GM18519 (cell line): ENCODE measurements at regions not wholly inside any gene's neighbourhood (a gene's known extent, or its start where the extent isn't known, plus 50 kb on each side); places are given as distances from the start of the nearest gene placed in this dataset.

ENCODE experiments used
- ATAC-seq: cut with Tn5 transposase; IDR thresholded peaks from one replicate; pipeline ENCODE4 v1.9.1; 2021; ENCODE audit warnings: mild to moderate bottlenecking, moderate library complexity; ENCODE audit not compliant: unreplicated experiment, low FRiP score

DNA sequence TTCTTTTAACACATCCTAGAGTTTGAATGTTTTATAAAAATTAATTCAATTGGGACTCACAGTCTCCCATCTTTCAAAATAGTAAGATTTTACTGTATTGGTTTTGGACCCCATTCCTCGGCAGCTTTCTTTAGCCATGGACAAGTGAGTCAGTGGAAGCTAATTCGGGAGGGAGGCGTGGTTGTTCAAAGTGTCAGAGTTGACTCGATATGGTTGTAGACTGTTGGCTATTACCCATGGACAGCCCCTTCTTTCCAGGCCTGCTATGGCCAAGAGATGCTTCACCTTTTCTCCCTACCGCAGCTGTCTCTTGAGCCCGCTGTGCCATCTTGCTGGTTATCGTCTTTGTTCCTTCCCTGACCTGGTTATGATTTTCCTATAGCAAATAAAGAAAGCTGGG lies 243.0 kb downstream of the CD83 start:
- no peak for ATAC-seq

DNA sequence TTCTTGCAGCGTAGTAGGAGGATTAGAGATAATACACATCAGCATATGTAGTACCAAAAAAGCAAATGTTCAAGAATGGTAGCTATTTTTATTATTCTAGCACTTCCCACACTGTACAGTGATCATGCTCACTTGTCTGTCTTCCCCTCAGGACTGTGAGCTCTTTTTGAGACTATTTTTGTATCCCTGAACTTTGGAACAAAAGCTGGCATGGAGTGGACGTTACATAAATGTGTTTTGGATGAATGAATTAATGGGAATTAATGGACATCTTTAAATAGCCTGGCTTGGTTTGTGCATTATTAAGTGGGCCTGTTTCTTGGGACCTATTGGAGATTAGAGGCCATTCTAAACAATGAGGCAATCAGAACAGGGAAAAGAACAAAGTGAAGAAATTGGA lies 243.7 kb downstream of the CD83 start:
- ATAC-seq = no peak

DNA sequence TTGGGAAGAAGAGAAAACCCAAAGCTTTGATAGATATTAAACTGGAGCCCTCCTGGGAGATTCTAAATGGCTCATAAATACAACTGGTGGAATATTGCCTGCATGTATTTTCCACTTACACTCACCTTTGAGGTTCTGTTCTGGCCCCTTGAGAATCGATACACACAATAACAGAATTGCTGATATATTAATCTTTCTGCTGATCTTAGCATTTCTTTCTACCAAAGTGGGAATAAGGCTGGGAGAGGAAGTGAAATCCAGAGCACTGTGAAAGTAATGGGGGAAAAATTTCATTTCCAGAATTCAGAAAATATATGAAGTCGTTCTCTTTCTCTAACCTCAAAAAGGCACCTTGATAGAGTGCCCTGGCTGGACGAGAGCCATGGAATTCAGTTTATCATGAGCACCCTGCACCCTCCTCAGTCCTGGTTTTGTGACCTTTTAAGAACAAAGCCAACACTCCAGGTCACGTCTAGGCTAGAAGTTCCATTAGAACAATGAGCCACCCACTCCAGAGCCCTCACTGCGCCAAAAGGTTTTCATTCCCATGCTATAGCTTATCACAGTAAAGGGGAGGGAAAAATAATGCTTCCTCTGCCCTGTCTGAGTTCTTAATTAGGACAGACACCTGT lies 244.5 kb downstream of the CD83 start:
- no peak for ATAC-seq

DNA sequence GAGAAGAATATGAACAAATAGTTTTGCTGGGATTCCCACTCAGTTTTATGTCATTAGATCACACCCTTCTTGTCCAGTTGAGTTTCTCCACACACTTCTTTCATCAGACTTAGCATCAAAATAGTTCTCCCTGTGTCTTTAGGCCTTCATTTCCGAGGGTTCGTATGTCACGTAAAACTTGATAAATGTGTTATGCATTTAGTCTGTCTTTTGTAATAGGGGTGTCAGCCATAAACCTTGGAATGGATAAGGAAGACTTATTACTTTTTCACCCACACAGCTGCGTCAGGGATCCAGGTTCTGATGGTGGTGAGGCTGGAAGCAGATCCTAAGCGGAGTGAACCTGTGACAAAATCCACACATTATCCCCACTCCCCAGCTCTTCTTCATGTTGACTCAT lies 246.8 kb downstream of the CD83 start:
- no peak for ATAC-seq

DNA sequence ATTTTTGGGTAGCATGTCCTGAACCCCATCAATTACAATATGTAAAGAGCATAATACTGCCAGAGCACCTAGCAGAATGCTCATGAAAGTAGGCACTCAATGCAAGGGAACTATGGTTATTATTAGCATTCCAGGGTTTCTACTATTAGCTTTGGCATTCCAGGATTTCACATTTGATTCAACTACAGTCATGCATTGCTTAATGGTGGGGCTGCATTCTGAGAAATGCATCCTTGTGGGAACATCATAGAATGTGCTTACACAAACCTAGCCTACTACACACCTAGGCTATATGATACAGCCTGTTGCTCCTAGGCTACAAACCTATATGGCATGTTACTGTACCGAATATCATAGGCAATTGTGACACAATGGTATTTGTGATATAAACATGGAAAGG lies 247.8 kb downstream of the CD83 start:
- no peak for ATAC-seq

DNA sequence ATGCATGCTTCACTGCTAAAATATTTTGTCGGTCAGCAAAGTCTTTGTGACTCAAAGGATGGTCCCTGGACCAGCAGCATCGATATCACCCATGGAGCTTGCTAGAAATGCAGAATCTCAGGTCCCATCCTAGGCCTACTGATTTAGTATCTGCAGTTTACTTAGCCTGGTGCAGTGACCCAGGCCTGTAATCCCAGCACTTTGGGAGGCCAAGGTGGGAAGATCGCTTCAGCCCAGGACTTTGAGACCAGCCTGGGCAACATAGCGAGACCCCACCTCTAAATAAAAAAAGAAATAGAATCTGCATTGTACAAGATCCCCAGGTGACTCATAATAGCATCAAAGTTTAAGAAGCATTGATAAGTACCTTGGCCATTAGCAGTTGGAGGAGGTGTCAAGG lies 248.7 kb downstream of the CD83 start:
- ATAC-seq = no peak

DNA sequence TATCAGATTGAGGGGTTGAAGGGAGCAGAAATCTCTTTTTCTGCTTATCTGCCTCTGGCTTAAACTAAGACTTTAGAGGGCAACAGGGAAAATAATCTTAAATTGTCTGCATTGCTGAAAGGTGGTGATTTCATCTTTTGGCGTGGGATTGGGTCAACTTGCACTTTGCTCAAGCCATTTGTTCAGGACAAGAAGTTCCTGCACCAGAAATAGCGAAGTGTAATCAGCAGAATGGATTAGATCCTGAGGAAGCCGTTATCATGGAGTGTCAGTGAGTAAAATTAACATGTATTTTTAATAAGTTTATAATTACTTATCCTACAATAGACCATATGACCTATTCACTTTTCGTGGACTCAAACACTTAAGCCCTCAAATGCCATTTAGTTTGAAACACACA lies 249.3 kb downstream of the CD83 start:
- ATAC-seq = no peak

DNA sequence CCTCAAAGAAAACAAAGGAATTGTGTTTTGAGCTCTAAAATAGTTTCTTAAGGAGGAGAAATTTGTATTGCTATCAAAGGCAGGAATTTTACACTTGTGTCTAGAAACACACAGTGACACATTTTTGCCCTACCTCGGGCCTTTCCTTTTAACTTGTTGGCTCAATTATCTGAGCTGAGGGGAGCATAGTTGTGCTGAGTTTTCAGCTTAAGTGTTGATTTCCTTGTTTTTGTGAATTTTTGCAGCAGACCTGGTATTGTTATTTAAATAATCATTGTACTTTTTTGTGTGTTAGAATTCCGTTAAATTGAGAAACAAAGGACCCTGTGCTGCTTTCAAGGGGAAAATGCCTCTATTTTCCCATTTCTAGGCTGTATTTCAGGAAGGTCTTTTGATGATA lies 249.7 kb downstream of the CD83 start:
- no peak for ATAC-seq

DNA sequence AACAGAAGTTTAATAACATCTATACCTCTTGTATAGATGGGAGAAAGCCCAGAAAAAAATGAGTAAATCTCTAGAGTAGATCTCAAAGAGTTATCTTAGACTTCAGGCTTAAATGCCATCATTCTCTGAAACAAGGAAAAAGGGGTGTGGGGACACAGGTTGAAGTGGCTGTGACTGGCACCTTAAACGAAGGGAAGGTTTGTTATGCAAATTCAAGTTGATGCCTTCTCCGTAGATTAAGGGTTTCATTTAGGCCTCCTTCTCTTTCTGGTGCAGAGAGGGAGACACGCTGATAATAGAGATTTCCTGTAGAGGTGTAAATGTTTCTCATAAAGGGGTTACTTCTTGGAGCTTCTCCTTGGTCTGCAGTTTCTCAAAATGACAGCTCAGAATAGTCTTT lies 252.1 kb downstream of the CD83 start:
- no peak for ATAC-seq

DNA sequence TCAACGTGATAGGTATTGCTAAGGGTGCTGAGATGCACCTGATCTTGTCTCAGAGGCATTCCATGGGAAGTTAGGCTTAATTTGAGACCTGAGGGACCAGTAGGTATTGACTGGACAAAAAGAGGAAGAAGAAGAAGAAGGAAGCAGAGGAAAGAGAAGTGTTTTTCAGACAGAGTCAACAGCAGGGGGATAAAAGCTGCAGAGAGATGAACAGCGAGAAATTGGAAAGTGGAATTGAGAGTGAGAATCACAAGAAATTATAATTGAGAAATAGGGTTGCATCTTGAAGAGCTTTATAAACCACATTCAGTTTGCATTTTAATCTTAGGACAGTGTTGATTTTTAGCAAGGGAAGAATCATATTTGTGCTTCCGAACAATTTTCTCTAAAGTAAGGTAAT lies 254.0 kb downstream of the CD83 start:
- no peak for ATAC-seq

DNA sequence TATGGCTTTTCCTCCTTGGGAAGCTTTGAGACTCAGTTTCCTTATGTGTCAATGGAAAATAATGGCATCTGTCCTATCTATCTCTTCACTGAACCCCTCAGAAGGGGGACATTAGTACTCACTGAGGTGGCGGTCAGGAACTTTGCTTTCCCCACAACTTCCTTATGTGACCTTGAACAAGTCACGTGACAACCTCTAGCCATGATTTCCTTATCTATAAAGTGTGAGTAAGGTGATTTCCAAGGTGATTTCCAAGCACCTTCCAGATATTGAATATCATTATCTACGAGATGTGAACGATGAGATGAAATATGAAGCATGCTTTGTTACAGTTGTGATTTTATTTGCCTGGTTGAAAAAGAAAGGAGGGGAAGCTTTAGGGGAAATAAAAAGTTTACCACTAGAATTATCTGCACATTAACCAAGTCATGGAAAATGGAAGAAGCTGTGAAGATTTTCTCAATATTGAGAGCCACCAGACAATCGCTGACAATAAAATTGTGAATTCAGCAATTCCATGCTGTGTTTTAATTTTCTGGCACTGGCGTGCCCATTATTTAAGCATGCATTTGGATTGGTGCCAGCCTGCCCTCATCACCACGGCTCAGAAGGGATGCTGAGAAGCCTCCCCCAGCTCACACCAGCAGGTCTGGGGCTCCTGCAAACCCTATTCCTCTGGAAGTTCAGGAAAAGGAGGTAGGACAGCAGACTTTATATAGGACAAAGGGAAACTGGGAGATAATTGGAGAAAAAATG lies 255.3 kb downstream of the CD83 start:
- no peak for ATAC-seq

DNA sequence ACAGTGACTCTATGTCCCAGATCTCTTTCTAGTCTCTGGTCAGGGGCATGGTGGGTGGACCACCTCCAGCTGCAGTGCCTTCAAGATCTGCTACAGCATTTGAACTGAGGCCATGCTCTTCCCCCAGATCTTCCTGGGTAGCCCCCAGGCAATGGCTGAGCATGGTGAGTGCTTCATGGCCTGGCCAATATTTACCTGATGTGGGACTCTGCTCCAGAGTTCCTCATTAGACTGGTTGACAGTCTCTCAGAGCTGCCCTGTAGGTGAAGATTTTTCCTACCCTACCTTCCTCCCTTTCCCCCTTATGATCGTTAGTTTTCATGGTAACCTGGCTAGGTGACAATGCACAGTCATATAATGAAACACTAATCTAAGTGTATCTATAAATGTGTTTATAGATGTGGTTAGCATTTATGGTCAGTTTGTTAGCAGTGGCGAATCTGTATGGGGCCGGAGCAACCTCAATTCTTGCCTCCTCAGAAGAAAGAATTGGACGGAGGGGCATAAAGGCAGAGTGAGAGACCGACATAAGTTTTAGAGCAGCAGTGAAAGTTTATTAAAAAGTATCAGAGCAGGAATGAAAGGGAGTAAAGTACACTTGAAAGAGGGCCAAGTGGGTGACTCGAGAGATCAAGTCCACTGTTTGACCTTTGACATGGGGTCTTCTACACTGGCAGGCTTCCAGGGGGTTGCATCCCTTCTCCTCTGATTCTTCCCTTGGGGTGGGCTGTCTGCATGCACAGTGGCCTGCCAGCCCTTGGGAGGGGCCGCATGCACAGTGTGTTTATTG lies 256.3 kb downstream of the CD83 start:
- no peak for ATAC-seq

DNA sequence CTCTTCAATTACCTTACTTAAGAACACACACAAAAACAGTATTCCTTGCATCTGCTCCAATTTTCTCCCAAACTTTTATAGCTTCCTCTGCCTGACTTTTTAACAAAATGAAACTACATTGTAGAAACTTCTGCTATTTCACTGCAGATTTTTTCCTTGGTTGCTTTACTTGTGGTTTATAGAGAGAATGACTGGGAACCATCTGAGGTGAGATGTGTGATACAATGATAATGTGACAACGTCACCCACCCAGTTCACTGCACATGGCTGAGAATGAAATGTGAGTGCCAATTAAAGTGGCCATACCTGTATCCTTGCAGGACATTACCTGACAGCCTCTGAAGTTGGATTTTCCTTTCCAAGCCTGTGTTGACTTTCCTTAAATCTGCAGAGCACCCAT lies 258.4 kb downstream of the CD83 start:
- no peak for ATAC-seq

DNA sequence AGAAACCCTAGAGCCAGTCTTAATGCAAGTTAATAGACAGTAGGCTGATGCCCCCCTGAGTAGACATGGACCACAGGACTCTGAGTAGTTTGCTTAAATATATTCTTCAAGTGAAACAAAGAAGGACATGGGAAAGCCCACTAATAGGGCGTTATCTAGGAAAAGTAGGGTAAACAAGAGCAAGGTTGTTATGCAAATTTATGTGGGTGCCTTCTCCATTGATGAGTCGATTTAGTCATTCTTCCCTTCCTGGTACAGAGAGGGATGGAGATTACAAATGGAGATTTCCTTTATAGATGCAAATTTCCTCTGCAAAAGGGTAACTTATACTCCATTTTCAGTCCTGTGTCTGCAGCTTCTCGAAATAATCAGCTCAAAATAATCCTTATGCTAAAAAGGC lies 262.0 kb downstream of the CD83 start:
- ATAC-seq = no peak

DNA sequence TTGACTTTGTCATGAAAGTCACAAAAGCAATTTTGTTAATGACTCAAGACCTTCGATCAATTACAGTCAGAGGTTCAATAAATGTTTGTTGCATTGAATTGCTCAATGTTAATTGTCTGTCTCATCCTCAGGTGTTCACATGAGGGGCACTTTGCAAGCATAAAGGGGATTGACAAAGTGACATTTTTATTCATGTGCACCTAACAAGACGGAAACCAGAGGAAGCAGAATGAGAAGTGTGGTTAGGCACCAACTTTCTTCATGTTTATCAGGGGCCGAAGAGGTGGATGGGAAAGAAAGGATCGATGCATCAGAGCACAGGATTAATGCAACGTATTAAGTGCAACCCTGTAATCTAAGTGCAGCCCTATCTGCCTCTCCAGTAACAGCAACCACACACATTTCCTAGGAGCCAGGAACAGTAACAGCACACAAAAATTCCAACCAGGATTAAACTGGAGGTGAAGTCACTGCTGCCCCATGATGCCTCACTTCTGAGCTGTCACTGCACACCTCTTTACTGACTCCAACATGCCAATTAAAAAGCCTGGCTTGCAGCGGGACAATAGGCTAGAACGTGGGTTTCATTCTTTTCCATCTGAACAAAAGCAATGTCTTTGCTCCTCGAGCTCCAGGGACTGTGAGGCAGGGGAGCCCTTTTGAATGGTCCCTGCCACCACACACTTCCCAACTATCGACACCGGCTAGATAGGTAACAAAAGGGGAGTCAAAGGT lies 262.7 kb downstream of the CD83 start:
- ATAC-seq = no peak

DNA sequence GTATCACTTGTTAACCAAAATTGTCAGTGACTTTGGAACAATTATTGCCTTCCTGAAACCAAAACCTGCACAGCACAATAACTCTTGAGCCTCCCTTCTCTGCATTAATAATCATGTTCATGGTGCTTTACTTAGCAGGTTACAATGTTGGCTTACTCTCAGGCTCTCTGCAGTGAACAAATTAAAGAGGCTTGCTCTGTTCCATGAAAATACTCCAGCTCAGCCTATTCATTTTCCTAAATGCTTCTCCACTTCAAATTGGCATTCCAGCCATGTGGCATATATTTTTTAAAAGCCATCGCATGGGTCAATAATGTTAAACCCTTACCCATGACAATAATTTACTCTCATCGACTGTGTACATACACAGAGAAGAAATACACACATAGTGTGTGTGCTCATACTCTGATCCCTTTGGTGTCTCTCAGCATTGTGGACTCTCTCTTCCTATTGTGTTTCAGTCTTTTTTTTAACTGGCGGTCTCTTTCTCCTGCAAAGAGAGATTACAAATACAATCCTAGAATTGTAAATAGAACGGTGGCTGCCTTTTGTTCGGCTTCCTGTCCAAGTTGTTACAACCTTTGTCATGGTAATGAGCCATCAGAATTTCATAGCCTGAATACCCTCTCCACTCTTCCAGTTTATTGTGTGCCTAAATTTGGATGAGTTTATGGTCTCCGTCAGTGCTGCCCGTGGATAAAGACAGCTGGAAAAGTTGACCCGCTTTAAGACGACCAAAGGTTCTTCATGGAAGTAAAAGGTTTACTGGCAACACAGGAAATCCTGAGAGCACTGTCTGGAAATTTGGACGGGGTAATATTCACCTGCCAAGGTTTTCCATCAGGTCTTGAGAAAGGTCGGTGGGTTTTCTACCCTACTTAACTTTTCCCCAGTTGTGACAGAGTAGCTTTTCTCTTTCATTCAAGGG lies 263.6 kb downstream of the CD83 start:
- ATAC-seq = no peak

DNA sequence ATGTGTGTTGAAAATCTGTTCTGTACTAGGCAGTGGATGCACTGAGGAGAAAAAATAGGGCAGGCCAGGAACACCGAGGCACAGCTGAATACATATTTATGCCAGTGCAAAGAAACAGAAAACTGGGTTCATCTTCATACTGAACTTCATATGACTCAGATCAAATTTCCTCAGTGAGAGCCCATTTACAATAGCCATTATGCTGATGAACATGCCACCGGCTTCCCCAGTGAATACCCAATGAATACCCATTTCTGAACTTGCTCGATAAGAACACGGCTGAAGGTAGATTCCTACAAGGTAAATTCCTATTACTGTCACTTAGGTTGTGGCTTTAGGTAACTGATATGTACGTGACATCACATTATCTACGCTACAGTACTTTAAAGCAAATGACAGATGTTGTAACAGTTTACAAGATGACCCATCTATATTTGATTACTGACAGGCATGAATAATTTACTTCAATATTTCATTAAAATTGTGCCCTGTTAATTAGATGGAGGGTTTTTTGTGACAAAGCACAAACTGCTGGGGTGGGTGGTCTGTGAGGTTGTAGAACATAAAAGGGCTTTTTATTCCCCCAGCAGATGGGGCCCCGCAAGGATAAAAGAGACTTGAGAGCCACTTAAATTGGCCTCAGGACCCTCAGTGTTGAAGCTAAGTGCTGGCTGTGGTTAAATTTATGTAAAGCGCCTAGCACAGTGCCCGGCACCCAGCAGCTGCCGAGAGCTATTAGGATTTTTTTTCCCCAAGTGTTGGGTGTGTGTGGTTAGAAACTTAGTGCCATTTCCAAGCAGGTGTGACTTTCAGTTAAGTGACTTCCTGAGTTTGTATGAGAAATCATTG lies 264.5 kb downstream of the CD83 start:
- no peak for ATAC-seq

DNA sequence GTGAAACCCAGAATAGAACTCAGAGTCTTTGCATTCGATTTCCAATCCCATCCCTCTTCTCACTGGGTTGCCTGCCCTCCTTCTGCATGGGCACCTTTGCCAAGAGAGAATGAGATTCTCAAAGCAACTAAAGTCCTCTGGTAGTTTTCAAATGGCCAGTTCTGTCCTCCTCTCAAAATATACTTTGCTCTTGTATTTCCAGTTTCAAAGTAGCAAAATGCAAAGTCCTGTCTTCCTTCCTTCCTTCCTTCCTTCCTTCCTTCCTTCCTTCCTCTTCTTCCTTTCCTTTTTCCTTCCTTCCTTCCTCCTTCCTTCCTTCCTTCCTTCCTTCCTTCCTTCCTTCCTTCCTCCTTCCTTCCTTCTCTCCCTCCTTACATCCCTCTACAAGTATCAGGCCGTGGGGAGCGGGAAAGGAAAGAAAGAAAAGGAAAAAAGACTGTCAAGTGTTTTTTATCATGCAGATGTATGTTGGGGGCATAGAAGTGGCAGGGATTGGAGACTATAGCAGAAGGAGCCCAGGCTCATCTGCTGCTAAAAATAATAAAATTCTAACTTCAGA lies 265.2 kb downstream of the CD83 start:
- ATAC-seq = no peak
